Pulmonary artery endothelial cell (primary cell): ENCODE measurements at regions not wholly inside any gene's neighbourhood (a gene's known extent, or its start where the extent isn't known, plus 50 kb on each side); places are given as distances from the start of the nearest gene placed in this dataset.

Experiments used
- DNase-seq: peaks from one replicate; pipeline ENCODE4 v3.0.0-alpha.2; 2011; ENCODE audit warnings: low read depth, low spot score

- DNase-seq: no peak
Observed at GRCh38 chr3:146658841-146659240, 53.7 kb upstream of the PLSCR5 start.

GRCh38 chr3:146655333-146655996 is 50.3 kb upstream of the PLSCR5 start:
- no peak for DNase-seq
